DND-41 (cell line): ENCODE measurements at regions not wholly inside any gene's neighbourhood (a gene's known extent, or its start where the extent isn't known, plus 50 kb on each side); places are given as distances from the start of the nearest gene placed in this dataset.

Source experiments
- ATAC-seq: fragments of 200-7000 bp; cut with Tn5 transposase; 3 replicates; pipeline ENCODE4 v1.9.1; 2021; ENCODE audit warnings: low read depth; ENCODE audit not compliant: insufficient read depth
- DNase-seq: peaks from one replicate; pipeline ENCODE4 v3.0.0-alpha.2; 2020
- H2AFZ ChIP-seq: 2 replicates; pipeline ENCODE4 v1.6.0; 2012; ENCODE audit warnings: low read depth, low read length
- H3K27ac ChIP-seq: 2 replicates; pipeline ENCODE4 v1.5.1; 2012; ENCODE audit warnings: low read length, inconsistent platforms
- H3K27me3 ChIP-seq: fragments of 200-600 bp; sonication (generic); 2 replicates; pipeline ENCODE4 v1.6.0; 2012; ENCODE audit warnings: low read length, mild to moderate bottlenecking, inconsistent platforms; ENCODE audit not compliant: insufficient read depth, poor library complexity
- H3K36me3 ChIP-seq: 2 replicates; pipeline ENCODE4 v1.5.1; 2012; ENCODE audit warnings: low read length, inconsistent platforms; ENCODE audit not compliant: insufficient read depth
- H3K4me1 ChIP-seq: 2 replicates; pipeline ENCODE4 v1.5.1; 2012; ENCODE audit warnings: mild to moderate bottlenecking, low read length; ENCODE audit not compliant: insufficient read depth
- H3K4me2 ChIP-seq: 2 replicates; pipeline ENCODE4 v1.6.0; 2012; ENCODE audit warnings: mild to moderate bottlenecking, moderate library complexity, low read length, inconsistent platforms; ENCODE audit not compliant: insufficient read depth
- H3K4me3 ChIP-seq, 2 experiments: fragments of 200-600 bp in 1 of 2; shearing (Covaris generic) in 1 of 2; 2 replicates each; pipeline ENCODE4 v1.5.1; 2012 to 2016; ENCODE audit warnings: inconsistent platforms in 2 of 2, low read length in 2 of 2, mild to moderate bottlenecking in 2 of 2, low read depth in 1 of 2, moderate library complexity in 1 of 2
- H3K79me2 ChIP-seq: 2 replicates; pipeline ENCODE4 v1.6.0; 2012; ENCODE audit warnings: low read length, inconsistent platforms; ENCODE audit not compliant: insufficient read depth
- H3K9ac ChIP-seq: 2 replicates; pipeline ENCODE4 v1.6.0; 2012; ENCODE audit warnings: low read depth, mild to moderate bottlenecking, inconsistent platforms, low read length, moderate library complexity
- H3K9me3 ChIP-seq: 2 replicates; pipeline ENCODE4 v1.5.1; 2012; ENCODE audit warnings: low read length, moderate library complexity, mild to moderate bottlenecking, inconsistent platforms; ENCODE audit not compliant: insufficient read depth, severe bottlenecking
- H4K20me1 ChIP-seq: 2 replicates; pipeline ENCODE4 v1.6.0; 2012; ENCODE audit warnings: low read length; ENCODE audit not compliant: insufficient read depth
- EZH2 ChIP-seq: IDR thresholded peaks from 3 replicates; pipeline ENCODE4 v1.6.1; 2012; ENCODE audit warnings: borderline replicate concordance, low read depth, mild to moderate bottlenecking, moderate library complexity, low read length, inconsistent platforms; ENCODE audit not compliant: severe bottlenecking
- TF ChIP-seq, protein P1 (sequence below): IDR thresholded peaks from 2 replicates; pipeline ENCODE4 v1.5.1; 2012; ENCODE audit warnings: borderline replicate concordance, low read length, moderate library complexity, mild to moderate bottlenecking; ENCODE audit not compliant: poor library complexity, severe bottlenecking; ENCODE audit errors: extremely low read depth

- Histone ChIP-seq H3K4me1 (no peaks in the 10 kb centered on the region), H3K27me3 (peaks cover 4% of the 10 kb centered on the region), H3K27ac (no peak overlapping the region), H4K20me1 (no peaks in the 10 kb centered on the region), H3K79me2 (no peaks in the 10 kb centered on the region), H2AFZ (no peak overlapping the region), H3K9me3 (no peaks in the 10 kb centered on the region), H3K9ac (no peak overlapping the region), H3K36me3 (no peaks in the 10 kb centered on the region), H3K4me2 (no peak overlapping the region), H3K4me3 (no peak overlapping the region)
- ATAC-seq: no peak
- TF ChIP-seq EZH2: no peak
- TF ChIP-seq, protein P1, sequence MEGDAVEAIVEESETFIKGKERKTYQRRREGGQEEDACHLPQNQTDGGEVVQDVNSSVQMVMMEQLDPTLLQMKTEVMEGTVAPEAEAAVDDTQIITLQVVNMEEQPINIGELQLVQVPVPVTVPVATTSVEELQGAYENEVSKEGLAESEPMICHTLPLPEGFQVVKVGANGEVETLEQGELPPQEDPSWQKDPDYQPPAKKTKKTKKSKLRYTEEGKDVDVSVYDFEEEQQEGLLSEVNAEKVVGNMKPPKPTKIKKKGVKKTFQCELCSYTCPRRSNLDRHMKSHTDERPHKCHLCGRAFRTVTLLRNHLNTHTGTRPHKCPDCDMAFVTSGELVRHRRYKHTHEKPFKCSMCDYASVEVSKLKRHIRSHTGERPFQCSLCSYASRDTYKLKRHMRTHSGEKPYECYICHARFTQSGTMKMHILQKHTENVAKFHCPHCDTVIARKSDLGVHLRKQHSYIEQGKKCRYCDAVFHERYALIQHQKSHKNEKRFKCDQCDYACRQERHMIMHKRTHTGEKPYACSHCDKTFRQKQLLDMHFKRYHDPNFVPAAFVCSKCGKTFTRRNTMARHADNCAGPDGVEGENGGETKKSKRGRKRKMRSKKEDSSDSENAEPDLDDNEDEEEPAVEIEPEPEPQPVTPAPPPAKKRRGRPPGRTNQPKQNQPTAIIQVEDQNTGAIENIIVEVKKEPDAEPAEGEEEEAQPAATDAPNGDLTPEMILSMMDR: no peak
- no peak for DNase-seq
These were observed 332.5 kb upstream of the NCAM1 start for GRCh38 chr11:112628676-112629075.

DNA sequence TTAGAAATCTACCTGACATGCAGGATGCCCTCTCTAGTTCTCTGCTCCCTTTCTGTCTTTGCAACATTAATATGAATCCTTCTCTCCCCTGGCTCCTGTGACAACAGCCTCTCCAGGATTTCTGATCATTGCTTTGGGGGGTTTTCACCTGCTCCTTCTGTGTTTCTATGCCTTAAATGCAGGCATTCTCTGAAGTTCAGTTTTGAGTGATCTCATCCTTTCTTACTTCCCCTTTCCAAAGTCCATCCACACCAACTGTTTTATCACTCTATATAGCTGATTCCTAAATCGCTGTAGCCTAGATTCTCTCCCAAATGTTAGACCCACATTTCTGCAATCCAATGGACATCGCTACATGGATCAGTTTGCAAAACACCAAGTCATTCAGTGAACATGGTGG, 330.7 kb upstream of the NCAM1 start:
- no peaks in the 10 kb centered on the region for H4K20me1 ChIP-seq
- no peaks in the 10 kb centered on the region for H3K79me2 ChIP-seq
- H3K4me2 ChIP-seq: no peak overlapping the region
- no peaks in the 10 kb centered on the region for H3K4me1 ChIP-seq
- DNase-seq: no peak
- no peak overlapping the region for H3K27ac ChIP-seq
- H2AFZ ChIP-seq: no peak overlapping the region
- ATAC-seq: no peak
- H3K9ac ChIP-seq: no peak overlapping the region
- H3K36me3 ChIP-seq: no peaks in the 10 kb centered on the region
- no peaks in the 10 kb centered on the region for H3K9me3 ChIP-seq
- H3K27me3 ChIP-seq: peaks cover 4% of the 10 kb centered on the region
- TF ChIP-seq EZH2: no peak
- TF ChIP-seq, protein P1: no peak
- H3K4me3 ChIP-seq: no peak overlapping the region

DNA sequence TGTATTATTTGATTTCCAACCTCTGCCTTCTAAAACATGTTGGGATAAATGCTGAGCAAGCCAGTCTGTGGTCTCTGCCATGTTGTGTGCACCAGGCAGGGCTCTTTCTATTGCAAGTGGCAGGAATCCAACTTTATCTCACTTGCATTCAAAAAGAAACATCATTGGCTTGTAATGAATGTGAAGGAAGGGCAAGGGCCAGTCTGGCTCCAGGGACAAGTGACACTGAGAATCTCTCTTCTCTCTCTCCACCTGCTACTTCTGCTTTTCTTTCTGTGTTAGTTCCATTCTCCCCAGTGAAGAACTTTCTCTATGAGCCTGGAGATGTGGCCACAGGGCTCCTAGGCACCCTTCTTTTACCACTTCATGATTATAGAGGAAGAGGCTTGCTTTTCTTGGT, 329.9 kb upstream of the NCAM1 start:
- H2AFZ ChIP-seq: no peak overlapping the region
- no peak for DNase-seq
- no peak overlapping the region for H3K4me3 ChIP-seq
- no peak for ATAC-seq
- no peak overlapping the region for H3K27ac ChIP-seq
- no peaks in the 10 kb centered on the region for H4K20me1 ChIP-seq
- no peaks in the 10 kb centered on the region for H3K79me2 ChIP-seq
- no peak overlapping the region for H3K4me2 ChIP-seq
- no peak overlapping the region for H3K9ac ChIP-seq
- TF ChIP-seq, protein P1: no peak
- TF ChIP-seq EZH2: no peak
- H3K27me3 ChIP-seq: no peaks in the 10 kb centered on the region
- H3K36me3 ChIP-seq: no peaks in the 10 kb centered on the region
- no peaks in the 10 kb centered on the region for H3K9me3 ChIP-seq
- H3K4me1 ChIP-seq: no peaks in the 10 kb centered on the region

DNA sequence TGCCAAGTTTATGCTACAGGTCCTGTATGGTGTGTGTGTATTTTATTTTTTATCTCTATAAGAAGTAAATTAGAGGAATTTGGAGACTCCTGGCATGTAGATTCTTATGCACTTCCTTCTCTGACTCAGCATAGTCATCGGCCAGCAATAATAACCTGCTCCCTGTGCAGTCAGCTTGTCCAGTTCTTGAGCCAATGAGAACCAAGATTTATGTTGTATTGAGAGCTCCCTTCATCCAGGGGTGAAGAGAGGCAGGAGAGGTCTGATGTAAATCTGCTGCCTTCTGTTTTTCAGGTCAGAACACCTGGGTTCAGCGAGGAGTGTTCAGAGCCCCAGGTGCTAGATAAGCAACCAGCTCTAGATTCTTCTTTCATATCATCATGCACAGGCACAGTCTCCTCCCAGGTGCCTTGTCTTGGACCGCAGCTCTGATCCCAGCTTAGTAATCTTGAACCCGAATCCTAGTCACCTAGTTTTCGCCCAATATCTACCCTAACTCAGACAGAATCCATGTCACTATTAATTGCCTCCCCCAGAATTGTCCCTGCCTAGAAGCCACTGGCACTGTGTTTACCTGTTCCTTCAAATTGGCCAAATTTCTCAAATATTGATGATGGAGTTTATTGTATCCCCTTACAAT, 328.2 kb upstream of the NCAM1 start:
- ATAC-seq (no peak), DNase-seq (no peak)
- no peaks in the 10 kb centered on the region for H4K20me1 ChIP-seq

More for the DNA sequence above, 328.2 kb upstream of the NCAM1 start:
- Histone ChIP-seq H3K9me3 (no peaks in the 10 kb centered on the region), H3K4me1 (no peaks in the 10 kb centered on the region), H3K36me3 (no peaks in the 10 kb centered on the region), H3K27ac (no peak overlapping the region), H2AFZ (no peak overlapping the region), H3K79me2 (no peaks in the 10 kb centered on the region), H3K9ac (no peak overlapping the region), H3K4me3 (no peak overlapping the region), H3K4me2 (no peak overlapping the region), H3K27me3 (no peaks in the 10 kb centered on the region)
- TF ChIP-seq, protein P1: no peak
- TF ChIP-seq EZH2: no peak
